ENCODE measurements at regions not wholly inside any gene's neighbourhood (a gene's known extent, or its start where the extent isn't known, plus 50 kb on each side); places are given as distances from the start of the nearest gene placed in this dataset.

DNA sequence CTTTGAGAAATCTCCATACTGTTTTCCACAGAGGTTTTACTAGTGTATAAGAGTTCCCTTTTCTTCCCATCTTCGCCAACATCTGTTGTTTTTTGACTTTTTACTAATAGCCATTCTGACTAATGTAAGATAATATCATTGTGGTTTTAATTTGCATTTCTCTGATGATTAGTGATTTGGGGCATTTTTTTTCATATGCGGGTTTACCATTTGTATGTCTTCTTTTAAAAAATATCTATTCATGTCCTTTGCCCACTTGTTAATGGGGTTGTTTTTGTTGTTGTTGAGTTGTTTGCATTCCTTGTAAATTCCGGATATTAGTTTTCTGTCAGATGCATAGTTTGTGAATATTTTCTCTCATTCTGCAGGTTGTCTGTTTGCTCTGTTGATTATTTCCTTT, 167.1 kb downstream of the PRL start:
- DNase-seq (ENCODE audit: low spot score), result no peak
- no peaks in the 10 kb centered on the region for H3K4me1 ChIP-seq (ENCODE audit: control insufficient read depth in 4 of 4, insufficient read depth in 4 of 4, low read length in 3 of 4)
- WGBS, result 92% methylated on average over 3 of the region's 3 CpGs
- no peak overlapping the region for H3K4me3 ChIP-seq (ENCODE audit: low read depth in 1 of 3, low read length in 3 of 3)
- TF ChIP-seq FOXA2 (IDR thresholded peaks at IDR 0.05) (no peak), JUND (IDR thresholded peaks at IDR 0.05) (no peak)
- TF ChIP-seq, protein P1, sequence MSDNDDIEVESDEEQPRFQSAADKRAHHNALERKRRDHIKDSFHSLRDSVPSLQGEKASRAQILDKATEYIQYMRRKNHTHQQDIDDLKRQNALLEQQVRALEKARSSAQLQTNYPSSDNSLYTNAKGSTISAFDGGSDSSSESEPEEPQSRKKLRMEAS (IDR thresholded peaks at IDR 0.05), result no peak
- no peak overlapping the region for H3K27ac ChIP-seq (ENCODE audit: low read depth in 1 of 2, low read length in 2 of 2)
- H3K9ac ChIP-seq (ENCODE audit: low read depth in 1 of 2, low read length in 2 of 2), result no peak overlapping the region
- no peaks in the 10 kb centered on the region for H3K36me3 ChIP-seq (ENCODE audit: control insufficient read depth in 4 of 4, insufficient read depth in 3 of 4, low read depth in 1 of 4, low read length in 3 of 4)
- peaks cover 0 to 3% (median 0%) of the 10 kb centered on the region in 4 donors for H3K27me3 ChIP-seq (ENCODE audit: control insufficient read depth in 4 of 4, insufficient read depth in 4 of 4, low read length in 3 of 4)
- H3K9me3 ChIP-seq (ENCODE audit: control insufficient read depth in 4 of 4, low read length in 3 of 4), result peaks cover 0 to 6% (median 3%) of the 10 kb centered on the region in 4 donors

DNA sequence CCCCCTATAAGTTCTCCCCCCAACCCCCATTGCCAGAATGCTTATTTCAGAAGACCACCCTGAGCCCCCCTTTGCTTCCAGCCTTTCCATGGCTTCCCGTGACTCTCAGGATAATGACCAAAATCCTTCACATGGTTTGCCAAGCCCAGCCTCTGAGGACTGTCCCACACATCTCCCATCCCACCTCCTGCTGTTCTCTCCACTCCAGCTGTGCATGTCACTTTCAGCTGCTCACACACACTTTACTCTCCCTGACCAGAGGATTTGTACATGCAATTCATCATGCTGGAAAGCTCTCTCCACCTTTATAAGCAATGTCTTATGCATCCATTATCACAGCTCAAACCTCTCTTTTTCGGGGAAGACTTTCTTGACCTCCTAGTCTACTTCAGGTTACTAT, 164.2 kb downstream of the PRL start:
- Histone ChIP-seq H3K27ac (ENCODE audit: low read depth in 1 of 2, low read length in 2 of 2) (no peak overlapping the region), H3K36me3 (ENCODE audit: control insufficient read depth in 4 of 4, insufficient read depth in 3 of 4, low read depth in 1 of 4, low read length in 3 of 4) (no peaks in the 10 kb centered on the region), H3K4me1 (ENCODE audit: control insufficient read depth in 4 of 4, insufficient read depth in 4 of 4, low read length in 3 of 4) (no peaks in the 10 kb centered on the region), H3K9me3 (ENCODE audit: control insufficient read depth in 4 of 4, low read length in 3 of 4) (peaks cover 0 to 6% (median 3%) of the 10 kb centered on the region in 4 donors), H3K9ac (ENCODE audit: low read depth in 1 of 2, low read length in 2 of 2) (no peak overlapping the region), H3K4me3 (ENCODE audit: low read depth in 1 of 3, low read length in 3 of 3) (no peak overlapping the region), H3K27me3 (ENCODE audit: control insufficient read depth in 4 of 4, insufficient read depth in 4 of 4, low read length in 3 of 4) (peaks cover 0 to 3% (median 0%) of the 10 kb centered on the region in 4 donors)
- DNase-seq (ENCODE audit: low spot score), result no peak
- 87% methylated on average over 2 of the region's 2 CpGs for WGBS
- TF ChIP-seq HNF4A (conservative IDR thresholded peaks at IDR 0.05) (no peak), YY1 (IDR thresholded peaks at IDR 0.05) (no peak), SP1 (IDR thresholded peaks at IDR 0.05) (no peak), GABPA (IDR thresholded peaks at IDR 0.05 in 1 of 2, conservative IDR thresholded peaks at IDR 0.05 in 1 of 2) (no peak), RXRA (IDR thresholded peaks at IDR 0.05) (no peak), RAD21 (IDR thresholded peaks at IDR 0.05) (no peak)

DNA sequence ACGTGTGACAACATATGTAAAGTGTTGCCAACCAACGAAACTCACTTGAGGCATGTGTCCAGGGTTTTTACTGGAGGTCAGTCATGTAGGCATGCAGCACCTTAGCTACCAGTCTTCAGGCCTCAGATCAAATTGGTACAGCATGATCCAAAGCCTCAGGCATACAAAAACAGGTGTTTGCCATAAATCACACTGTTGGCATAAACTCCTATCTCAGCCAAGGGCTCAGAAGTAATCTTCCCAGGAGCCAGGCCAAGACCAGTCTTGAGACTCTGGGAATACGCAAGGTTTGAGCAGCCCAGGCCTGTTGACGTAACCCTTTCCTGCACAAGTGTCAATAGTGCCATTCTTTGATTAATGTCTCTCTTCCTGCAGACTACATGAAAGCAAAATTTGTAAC, 163.5 kb downstream of the PRL start:
- peaks cover 0 to 6% (median 3%) of the 10 kb centered on the region in 4 donors for H3K9me3 ChIP-seq (ENCODE audit: control insufficient read depth in 4 of 4, low read length in 3 of 4)
- H3K36me3 ChIP-seq (ENCODE audit: control insufficient read depth in 4 of 4, insufficient read depth in 3 of 4, low read depth in 1 of 4, low read length in 3 of 4), result no peaks in the 10 kb centered on the region
- H3K27me3 ChIP-seq (ENCODE audit: control insufficient read depth in 4 of 4, insufficient read depth in 4 of 4, low read length in 3 of 4), result peaks cover 0 to 3% (median 0%) of the 10 kb centered on the region in 4 donors
- H3K9ac ChIP-seq (ENCODE audit: low read depth in 1 of 2, low read length in 2 of 2), result no peak overlapping the region
- no peak overlapping the region for H3K4me3 ChIP-seq (ENCODE audit: low read depth in 1 of 3, low read length in 3 of 3)
- H3K27ac ChIP-seq (ENCODE audit: low read depth in 1 of 2, low read length in 2 of 2), result no peak overlapping the region
- no peak for DNase-seq (ENCODE audit: low spot score)
- no peaks in the 10 kb centered on the region for H3K4me1 ChIP-seq (ENCODE audit: control insufficient read depth in 4 of 4, insufficient read depth in 4 of 4, low read length in 3 of 4)
- TF ChIP-seq, protein P1 (IDR thresholded peaks at IDR 0.05), result no peak
- TF ChIP-seq RAD21 (IDR thresholded peaks at IDR 0.05), result no peak
- TF ChIP-seq JUND (IDR thresholded peaks at IDR 0.05), result no peak
- TF ChIP-seq HNF4G (IDR thresholded peaks at IDR 0.05), result no peak
- no peak for TF ChIP-seq TAF1 (conservative IDR thresholded peaks at IDR 0.05)
- TF ChIP-seq, protein P2, sequence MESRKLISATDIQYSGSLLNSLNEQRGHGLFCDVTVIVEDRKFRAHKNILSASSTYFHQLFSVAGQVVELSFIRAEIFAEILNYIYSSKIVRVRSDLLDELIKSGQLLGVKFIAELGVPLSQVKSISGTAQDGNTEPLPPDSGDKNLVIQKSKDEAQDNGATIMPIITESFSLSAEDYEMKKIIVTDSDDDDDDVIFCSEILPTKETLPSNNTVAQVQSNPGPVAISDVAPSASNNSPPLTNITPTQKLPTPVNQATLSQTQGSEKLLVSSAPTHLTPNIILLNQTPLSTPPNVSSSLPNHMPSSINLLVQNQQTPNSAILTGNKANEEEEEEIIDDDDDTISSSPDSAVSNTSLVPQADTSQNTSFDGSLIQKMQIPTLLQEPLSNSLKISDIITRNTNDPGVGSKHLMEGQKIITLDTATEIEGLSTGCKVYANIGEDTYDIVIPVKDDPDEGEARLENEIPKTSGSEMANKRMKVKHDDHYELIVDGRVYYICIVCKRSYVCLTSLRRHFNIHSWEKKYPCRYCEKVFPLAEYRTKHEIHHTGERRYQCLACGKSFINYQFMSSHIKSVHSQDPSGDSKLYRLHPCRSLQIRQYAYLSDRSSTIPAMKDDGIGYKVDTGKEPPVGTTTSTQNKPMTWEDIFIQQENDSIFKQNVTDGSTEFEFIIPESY (IDR thresholded peaks at IDR 0.05), result no peak
- TF ChIP-seq GABPA (IDR thresholded peaks at IDR 0.05 in 1 of 2, conservative IDR thresholded peaks at IDR 0.05 in 1 of 2), result no peak
- TF ChIP-seq, protein P3, sequence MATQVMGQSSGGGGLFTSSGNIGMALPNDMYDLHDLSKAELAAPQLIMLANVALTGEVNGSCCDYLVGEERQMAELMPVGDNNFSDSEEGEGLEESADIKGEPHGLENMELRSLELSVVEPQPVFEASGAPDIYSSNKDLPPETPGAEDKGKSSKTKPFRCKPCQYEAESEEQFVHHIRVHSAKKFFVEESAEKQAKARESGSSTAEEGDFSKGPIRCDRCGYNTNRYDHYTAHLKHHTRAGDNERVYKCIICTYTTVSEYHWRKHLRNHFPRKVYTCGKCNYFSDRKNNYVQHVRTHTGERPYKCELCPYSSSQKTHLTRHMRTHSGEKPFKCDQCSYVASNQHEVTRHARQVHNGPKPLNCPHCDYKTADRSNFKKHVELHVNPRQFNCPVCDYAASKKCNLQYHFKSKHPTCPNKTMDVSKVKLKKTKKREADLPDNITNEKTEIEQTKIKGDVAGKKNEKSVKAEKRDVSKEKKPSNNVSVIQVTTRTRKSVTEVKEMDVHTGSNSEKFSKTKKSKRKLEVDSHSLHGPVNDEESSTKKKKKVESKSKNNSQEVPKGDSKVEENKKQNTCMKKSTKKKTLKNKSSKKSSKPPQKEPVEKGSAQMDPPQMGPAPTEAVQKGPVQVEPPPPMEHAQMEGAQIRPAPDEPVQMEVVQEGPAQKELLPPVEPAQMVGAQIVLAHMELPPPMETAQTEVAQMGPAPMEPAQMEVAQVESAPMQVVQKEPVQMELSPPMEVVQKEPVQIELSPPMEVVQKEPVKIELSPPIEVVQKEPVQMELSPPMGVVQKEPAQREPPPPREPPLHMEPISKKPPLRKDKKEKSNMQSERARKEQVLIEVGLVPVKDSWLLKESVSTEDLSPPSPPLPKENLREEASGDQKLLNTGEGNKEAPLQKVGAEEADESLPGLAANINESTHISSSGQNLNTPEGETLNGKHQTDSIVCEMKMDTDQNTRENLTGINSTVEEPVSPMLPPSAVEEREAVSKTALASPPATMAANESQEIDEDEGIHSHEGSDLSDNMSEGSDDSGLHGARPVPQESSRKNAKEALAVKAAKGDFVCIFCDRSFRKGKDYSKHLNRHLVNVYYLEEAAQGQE (IDR thresholded peaks at IDR 0.05), result no peak
- no peak for TF ChIP-seq SP1 (IDR thresholded peaks at IDR 0.05)
- TF ChIP-seq, protein P4, sequence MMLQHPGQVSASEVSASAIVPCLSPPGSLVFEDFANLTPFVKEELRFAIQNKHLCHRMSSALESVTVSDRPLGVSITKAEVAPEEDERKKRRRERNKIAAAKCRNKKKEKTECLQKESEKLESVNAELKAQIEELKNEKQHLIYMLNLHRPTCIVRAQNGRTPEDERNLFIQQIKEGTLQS (IDR thresholded peaks at IDR 0.05), result no peak
- TF ChIP-seq YY1 (IDR thresholded peaks at IDR 0.05), result no peak
- TF ChIP-seq EGR1 (IDR thresholded peaks at IDR 0.05; ENCODE audit: low read depth in 2 of 2), result no peak
- no peak for TF ChIP-seq HNF4A (conservative IDR thresholded peaks at IDR 0.05)
- no peak for TF ChIP-seq NR2F2 (IDR thresholded peaks at IDR 0.05)
- TF ChIP-seq, protein P5, sequence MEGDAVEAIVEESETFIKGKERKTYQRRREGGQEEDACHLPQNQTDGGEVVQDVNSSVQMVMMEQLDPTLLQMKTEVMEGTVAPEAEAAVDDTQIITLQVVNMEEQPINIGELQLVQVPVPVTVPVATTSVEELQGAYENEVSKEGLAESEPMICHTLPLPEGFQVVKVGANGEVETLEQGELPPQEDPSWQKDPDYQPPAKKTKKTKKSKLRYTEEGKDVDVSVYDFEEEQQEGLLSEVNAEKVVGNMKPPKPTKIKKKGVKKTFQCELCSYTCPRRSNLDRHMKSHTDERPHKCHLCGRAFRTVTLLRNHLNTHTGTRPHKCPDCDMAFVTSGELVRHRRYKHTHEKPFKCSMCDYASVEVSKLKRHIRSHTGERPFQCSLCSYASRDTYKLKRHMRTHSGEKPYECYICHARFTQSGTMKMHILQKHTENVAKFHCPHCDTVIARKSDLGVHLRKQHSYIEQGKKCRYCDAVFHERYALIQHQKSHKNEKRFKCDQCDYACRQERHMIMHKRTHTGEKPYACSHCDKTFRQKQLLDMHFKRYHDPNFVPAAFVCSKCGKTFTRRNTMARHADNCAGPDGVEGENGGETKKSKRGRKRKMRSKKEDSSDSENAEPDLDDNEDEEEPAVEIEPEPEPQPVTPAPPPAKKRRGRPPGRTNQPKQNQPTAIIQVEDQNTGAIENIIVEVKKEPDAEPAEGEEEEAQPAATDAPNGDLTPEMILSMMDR (IDR thresholded peaks at IDR 0.05; ENCODE audit: low read depth, low read length, missing input control), result no peak
- no peak for TF ChIP-seq RXRA (IDR thresholded peaks at IDR 0.05)
- no peak for TF ChIP-seq FOXA2 (IDR thresholded peaks at IDR 0.05)
- TF ChIP-seq FOXA1 (IDR thresholded peaks at IDR 0.05), result no peak
- WGBS, result 89% methylated on average over 4 of the region's 4 CpGs
